Neuronal stem cell (in vitro differentiated cells): ENCODE measurements at regions not wholly inside any gene's neighbourhood (a gene's known extent, or its start where the extent isn't known, plus 50 kb on each side); places are given as distances from the start of the nearest gene placed in this dataset.

Experiments
- DNase-seq: peaks from one replicate; pipeline ENCODE4 v3.0.0-alpha.2; 2013; ENCODE audit warnings: low spot score
- H2AFZ ChIP-seq: one replicate; pipeline ENCODE4 v1.6.1; 2013; ENCODE audit warnings: mild to moderate bottlenecking, low read length, inconsistent platforms
- H2AK5ac ChIP-seq: 2 replicates; pipeline ENCODE4 v1.6.1; 2013; ENCODE audit warnings: low read depth, mild to moderate bottlenecking, inconsistent platforms, low read length, moderate library complexity, mixed read lengths
- H2BK120ac ChIP-seq: 2 replicates; pipeline ENCODE4 v1.6.1; 2013; ENCODE audit warnings: low read depth, mild to moderate bottlenecking, inconsistent platforms, low read length, moderate library complexity, mixed read lengths
- H2BK12ac ChIP-seq: one replicate; pipeline ENCODE4 v1.6.1; 2013; ENCODE audit warnings: low read length, inconsistent platforms
- H2BK15ac ChIP-seq: 2 replicates; pipeline ENCODE4 v1.6.1; 2013; ENCODE audit warnings: mild to moderate bottlenecking, low read length, inconsistent platforms, mixed read lengths
- H2BK5ac ChIP-seq: one replicate; pipeline ENCODE4 v1.6.1; 2013; ENCODE audit warnings: inconsistent platforms, mild to moderate bottlenecking, low read length, moderate library complexity
- H3K14ac ChIP-seq: one replicate; pipeline ENCODE4 v1.6.1; 2013; ENCODE audit warnings: low read length, inconsistent platforms
- H3K18ac ChIP-seq: 2 replicates; pipeline ENCODE4 v1.6.1; 2013; ENCODE audit warnings: low read length, inconsistent platforms
- H3K23ac ChIP-seq: 2 replicates; pipeline ENCODE4 v1.6.1; 2013; ENCODE audit warnings: low read depth, mild to moderate bottlenecking, mixed read lengths, low read length, inconsistent platforms; ENCODE audit not compliant: poor library complexity
- H3K27ac ChIP-seq: replicated peaks from 3 replicates; pipeline ENCODE4 v1.5.1; 2013; ENCODE audit warnings: low read length, inconsistent platforms
- H3K27me3 ChIP-seq, 3 experiments: 2 replicates each; pipeline ENCODE4 v1.6.1; 2013; ENCODE audit warnings: low read length in 3 of 3, mild to moderate bottlenecking in 2 of 3, inconsistent platforms in 1 of 3, low read depth in 1 of 3, mixed read lengths in 1 of 3, moderate library complexity in 1 of 3; ENCODE audit not compliant: control insufficient read depth in 3 of 3, insufficient read depth in 3 of 3
- H3K36me3 ChIP-seq, 2 donors: replicated peaks in 1 of 2; 2 replicates each; pipeline ENCODE4 v1.6.1; 2013; ENCODE audit warnings: low read length in 2 of 2; ENCODE audit not compliant: control insufficient read depth in 2 of 2, insufficient read depth in 2 of 2
- H3K4ac ChIP-seq: 2 replicates; pipeline ENCODE4 v1.6.1; 2013; ENCODE audit warnings: inconsistent platforms, mild to moderate bottlenecking, low read length, moderate library complexity
- H3K4me1 ChIP-seq, 2 donors: 1 replicate in 1 of 2; 2 replicates in 1 of 2; pipeline ENCODE4 v1.6.1; 2013; ENCODE audit warnings: low read length in 2 of 2, low read depth in 1 of 2; ENCODE audit not compliant: control insufficient read depth in 2 of 2, insufficient read depth in 1 of 2
- H3K4me2 ChIP-seq: one replicate; pipeline ENCODE4 v1.6.1; 2013; ENCODE audit warnings: mild to moderate bottlenecking, low read length, inconsistent platforms; ENCODE audit not compliant: insufficient read depth, poor library complexity, severe bottlenecking
- H3K4me3 ChIP-seq, 2 donors: 2 replicates each; pipeline ENCODE4 v1.5.1; 2013; ENCODE audit warnings: low read length in 2 of 2, mild to moderate bottlenecking in 2 of 2, inconsistent platforms in 1 of 2, moderate library complexity in 1 of 2
- H3K79me1 ChIP-seq: one replicate; pipeline ENCODE4 v1.6.1; 2013; ENCODE audit warnings: low read depth, mild to moderate bottlenecking, inconsistent platforms, low read length, moderate library complexity
- H3K9ac ChIP-seq: one replicate; pipeline ENCODE4 v1.6.1; 2013; ENCODE audit warnings: mild to moderate bottlenecking, low read depth, low read length, inconsistent platforms; ENCODE audit not compliant: poor library complexity
- H3K9me3 ChIP-seq, 2 donors: replicated peaks in 1 of 2; 2 replicates each; pipeline versions ENCODE3 to v1.6.1; 2013; ENCODE audit warnings: low read length in 2 of 2, mild to moderate bottlenecking in 2 of 2, inconsistent platforms in 1 of 2, low read depth in 1 of 2, mixed read lengths in 1 of 2, moderate library complexity in 1 of 2; ENCODE audit not compliant: control insufficient read depth in 2 of 2, insufficient read depth in 1 of 2
- H4K8ac ChIP-seq: one replicate; pipeline ENCODE4 v1.6.1; 2013; ENCODE audit warnings: low read depth, mild to moderate bottlenecking, inconsistent platforms, low read length, moderate library complexity
- H4K91ac ChIP-seq: one replicate; pipeline ENCODE4 v1.6.1; 2013; ENCODE audit warnings: low read length, low read depth, mild to moderate bottlenecking, inconsistent platforms; ENCODE audit not compliant: poor library complexity
- WGBS, 2 donors: extraction: QIAGEN DNeasy Blood & Tissue Kit; methylation state at CpG; one replicate each; pipeline ENCODE4 v1.1.7; 2013; ENCODE audit warnings: missing lambda C conversion rate in 2 of 2, mixed read lengths in 1 of 2; ENCODE audit not compliant: insufficient read length in 2 of 2, insufficient replicate concordance in 1 of 2; ENCODE audit errors: extremely low coverage in 2 of 2; 5-methylcytosine and 5-hydroxymethylcytosine counted together

DNA sequence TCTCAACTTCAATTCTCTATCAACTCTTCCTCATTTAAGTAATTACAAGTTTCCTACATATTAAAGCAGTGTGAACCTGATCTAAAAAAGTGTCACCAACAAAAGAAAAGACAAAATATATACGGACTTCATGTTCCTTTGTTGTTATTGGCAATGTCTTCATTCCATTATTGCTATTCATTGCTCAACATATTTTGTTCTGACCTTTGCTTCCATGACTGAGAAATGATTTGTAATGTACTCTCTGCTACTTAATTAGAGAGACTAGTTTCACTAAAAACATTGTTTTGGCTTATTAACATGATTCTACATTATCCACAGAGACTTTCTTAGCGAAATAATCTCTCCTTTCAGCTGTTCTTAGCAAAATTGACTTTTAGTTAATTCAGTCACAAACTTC is 657.2 kb upstream of the ROBO1 start:
- no peak overlapping the region for H4K91ac ChIP-seq
- no peak overlapping the region for H3K4me3 ChIP-seq
- no peak overlapping the region for H3K9ac ChIP-seq
- no peak overlapping the region for H3K4ac ChIP-seq
- no peak overlapping the region for H4K8ac ChIP-seq
- H3K79me1 ChIP-seq: no peaks in the 10 kb centered on the region
- H3K27me3 ChIP-seq: no peaks in the 10 kb centered on the region
- H2BK15ac ChIP-seq: no peak overlapping the region
- no peak for DNase-seq
- WGBS, 2 donors: no CpG with 5 or more reads among the region's 2 CpGs
- no peak overlapping the region for H2BK120ac ChIP-seq
- H3K18ac ChIP-seq: no peak overlapping the region
- no peak overlapping the region for H2BK12ac ChIP-seq
- H2AFZ ChIP-seq: no peak overlapping the region
- no peak overlapping the region for H3K4me2 ChIP-seq
- H2AK5ac ChIP-seq: no peak overlapping the region
- no peak overlapping the region for H2BK5ac ChIP-seq
- H3K14ac ChIP-seq: no peak overlapping the region
- no peaks in the 10 kb centered on the region for H3K9me3 ChIP-seq
- no peak overlapping the region for H3K27ac ChIP-seq
- no peak overlapping the region for H3K23ac ChIP-seq
- H3K4me1 ChIP-seq: no peaks in the 10 kb centered on the region
- H3K36me3 ChIP-seq: no peaks in the 10 kb centered on the region

DNA sequence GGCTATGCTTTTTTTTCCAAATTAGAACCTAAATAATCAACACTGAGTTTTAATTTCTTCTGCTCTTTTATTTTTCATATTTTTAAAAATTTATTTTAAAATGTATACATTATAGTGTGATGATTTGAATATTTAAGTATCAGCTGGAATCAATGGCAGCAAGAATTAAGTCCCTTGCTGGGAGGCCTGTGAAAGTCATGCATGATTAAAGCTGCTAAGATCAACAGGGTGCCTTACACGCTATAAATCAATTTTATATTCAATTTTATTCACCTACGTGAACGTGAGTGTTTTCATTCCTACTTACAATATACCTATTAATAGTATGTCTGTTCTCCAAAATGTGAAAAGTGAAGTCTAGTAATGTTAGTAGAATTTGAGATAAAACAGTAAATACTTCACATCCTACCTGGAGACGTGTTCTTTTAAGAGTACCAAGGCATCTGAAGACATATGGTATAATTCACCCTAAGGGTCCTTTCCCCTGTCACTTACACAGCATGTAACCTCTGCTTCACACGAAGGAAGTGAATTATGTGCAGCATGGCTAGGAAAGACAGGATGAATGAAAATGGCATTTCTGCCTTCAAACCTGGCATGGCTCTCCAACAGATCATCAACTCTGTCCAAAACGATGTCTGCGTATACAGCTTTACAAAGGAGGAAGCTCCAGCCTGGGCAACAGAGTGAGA is 640.4 kb upstream of the ROBO1 start:
- H3K27ac ChIP-seq: no peak overlapping the region
- H2AK5ac ChIP-seq: no peak overlapping the region
- H3K4ac ChIP-seq: no peak overlapping the region
- no peaks in the 10 kb centered on the region for H3K4me1 ChIP-seq
- no CpG with 5 or more reads among the region's 7 CpGs for WGBS, 2 donors
- no peak overlapping the region for H3K23ac ChIP-seq
- H2AFZ ChIP-seq: no peak overlapping the region
- no peak overlapping the region for H3K4me3 ChIP-seq
- H2BK15ac ChIP-seq: no peak overlapping the region
- no peaks in the 10 kb centered on the region for H3K79me1 ChIP-seq
- DNase-seq: no peak
- H2BK120ac ChIP-seq: no peak overlapping the region
- no peak overlapping the region for H3K9ac ChIP-seq
- H3K27me3 ChIP-seq: no peaks in the 10 kb centered on the region
- no peaks in the 10 kb centered on the region for H3K9me3 ChIP-seq
- H3K4me2 ChIP-seq: no peak overlapping the region
- H2BK12ac ChIP-seq: no peak overlapping the region
- H3K14ac ChIP-seq: no peak overlapping the region
- no peak overlapping the region for H2BK5ac ChIP-seq
- H4K91ac ChIP-seq: no peak overlapping the region
- H4K8ac ChIP-seq: no peak overlapping the region
- no peaks in the 10 kb centered on the region for H3K36me3 ChIP-seq
- H3K18ac ChIP-seq: no peak overlapping the region

DNA sequence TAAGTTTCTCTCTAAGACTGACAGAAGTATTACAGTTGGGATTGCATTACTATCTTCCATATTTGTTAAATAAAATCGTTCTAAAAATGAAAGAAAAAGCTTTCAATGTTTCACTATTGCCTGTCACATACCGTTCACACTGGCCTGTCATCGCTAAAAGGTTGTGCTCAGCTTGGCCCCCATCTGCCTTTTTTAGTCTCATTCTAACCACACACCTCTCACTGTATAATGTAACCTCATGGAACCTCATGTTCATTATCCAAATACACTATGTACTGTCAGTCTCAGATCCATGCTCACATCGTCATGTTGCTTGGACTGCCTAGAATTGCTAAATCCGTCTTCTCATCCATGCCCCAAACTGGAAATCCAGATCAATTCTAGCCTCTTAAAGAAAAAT is 637.8 kb upstream of the ROBO1 start:
- no peaks in the 10 kb centered on the region for H3K36me3 ChIP-seq
- no peak overlapping the region for H2AFZ ChIP-seq
- DNase-seq: no peak
- no peak overlapping the region for H2BK120ac ChIP-seq
- H3K9ac ChIP-seq: no peak overlapping the region
- no peak overlapping the region for H2BK5ac ChIP-seq
- H2BK15ac ChIP-seq: no peak overlapping the region
- no peak overlapping the region for H3K4me3 ChIP-seq
- H3K9me3 ChIP-seq: no peaks in the 10 kb centered on the region
- no peaks in the 10 kb centered on the region for H3K27me3 ChIP-seq
- H2BK12ac ChIP-seq: no peak overlapping the region
- WGBS, 2 donors: no CpG with 5 or more reads among the region's 5 CpGs
- H3K18ac ChIP-seq: no peak overlapping the region
- no peak overlapping the region for H4K91ac ChIP-seq
- no peaks in the 10 kb centered on the region for H3K4me1 ChIP-seq
- no peak overlapping the region for H3K23ac ChIP-seq
- H2AK5ac ChIP-seq: no peak overlapping the region
- no peak overlapping the region for H3K14ac ChIP-seq
- no peak overlapping the region for H4K8ac ChIP-seq
- H3K4me2 ChIP-seq: no peak overlapping the region
- no peaks in the 10 kb centered on the region for H3K79me1 ChIP-seq
- H3K4ac ChIP-seq: no peak overlapping the region
- H3K27ac ChIP-seq: no peak overlapping the region

DNA sequence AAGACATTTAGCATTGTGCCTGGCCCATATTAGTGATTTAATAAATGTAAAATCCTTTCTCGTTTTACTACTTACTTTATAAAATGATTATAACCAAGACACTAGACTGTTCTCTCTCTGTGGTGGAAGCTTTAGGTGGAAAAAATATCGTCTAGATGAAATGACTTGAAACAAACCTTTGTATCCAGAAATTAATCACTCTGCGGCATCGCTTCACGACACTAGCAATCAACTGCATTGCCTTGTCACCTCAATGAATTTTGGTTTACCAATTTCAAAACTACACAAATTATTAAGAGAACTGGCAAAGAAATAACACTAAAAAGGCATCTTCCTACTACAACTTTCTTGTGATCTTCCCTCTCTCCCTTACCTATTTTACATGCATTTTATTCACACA is 627.2 kb upstream of the ROBO1 start:
- Histone ChIP-seq H4K8ac (no peak overlapping the region), H2BK5ac (no peak overlapping the region), H2AFZ (no peak overlapping the region), H2BK12ac (no peak overlapping the region), H3K18ac (no peak overlapping the region), H3K4ac (no peak overlapping the region), H3K79me1 (no peaks in the 10 kb centered on the region), H3K27ac (no peak overlapping the region), H3K9ac (no peak overlapping the region), H3K14ac (no peak overlapping the region), H2AK5ac (no peak overlapping the region), H3K27me3 (no peaks in the 10 kb centered on the region), H3K4me1 (no peaks in the 10 kb centered on the region), H3K4me3 (no peak overlapping the region), H3K4me2 (no peak overlapping the region), H3K23ac (no peak overlapping the region), H2BK120ac (no peak overlapping the region), H3K36me3 (no peaks in the 10 kb centered on the region), H3K9me3 (no peaks in the 10 kb centered on the region), H4K91ac (no peak overlapping the region), H2BK15ac (no peak overlapping the region)
- no peak for DNase-seq
- WGBS, 2 donors: no CpG with 5 or more reads among the region's 5 CpGs
